ENCODE measurements at regions not wholly inside any gene's neighbourhood (a gene's known extent, or its start where the extent isn't known, plus 50 kb on each side); places are given as distances from the start of the nearest gene placed in this dataset.

DNA sequence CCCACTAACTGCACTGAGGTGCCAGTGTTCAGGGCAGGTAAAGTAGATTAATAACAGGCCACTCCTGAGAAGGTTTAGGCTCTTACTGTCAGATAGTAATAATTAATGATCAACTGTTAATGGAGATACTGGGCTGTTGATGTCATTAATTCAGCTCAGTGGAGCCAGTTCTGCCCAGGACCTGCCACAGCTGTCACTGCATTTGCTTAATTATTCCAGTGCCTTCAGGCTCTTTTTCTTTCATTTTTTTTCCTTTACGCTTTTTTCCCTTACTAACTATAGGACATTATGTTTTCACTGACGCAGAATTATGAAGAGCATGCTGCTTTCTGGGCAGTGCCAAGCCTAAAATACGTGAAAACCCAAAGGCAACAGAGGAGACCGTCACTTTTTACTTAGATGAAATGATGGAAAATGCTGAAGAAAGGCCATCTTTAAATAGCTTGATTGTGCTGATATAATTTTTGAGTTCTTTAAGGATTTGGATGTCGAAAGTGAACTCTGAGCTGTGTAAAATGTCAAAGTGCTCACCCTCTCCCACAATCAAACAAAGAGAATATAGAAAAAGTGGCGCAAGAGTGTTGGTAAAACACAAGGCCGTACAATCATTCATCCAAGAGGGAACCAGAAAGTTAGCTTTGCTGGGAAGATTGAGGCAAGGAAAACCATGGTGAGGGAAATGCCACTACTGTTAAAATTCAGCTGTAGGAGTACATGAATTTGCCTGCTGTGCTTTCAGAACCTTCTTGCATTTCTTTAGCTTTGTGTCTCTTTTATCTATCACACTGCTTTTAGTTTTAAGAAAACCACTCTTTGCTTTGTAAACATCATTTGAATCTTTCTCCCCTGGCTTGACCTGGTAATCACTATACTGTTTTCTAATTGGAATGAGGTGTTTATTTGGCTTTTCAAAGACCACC is 192.0 kb upstream of the ZEB2 start:
- no peak for TF ChIP-seq EZH2 (IDR thresholded peaks at IDR 0.05; ENCODE audit: low read length, missing control alignments)
- TF ChIP-seq CTCF (conservative IDR thresholded peaks at IDR 0.05 in 1 of 2, IDR thresholded peaks at IDR 0.05 in 1 of 2; ENCODE audit: low read depth in 1 of 2, low read length in 2 of 2) = no peak
- Histone ChIP-seq H3K27me3 (ENCODE audit: control insufficient read depth, insufficient read depth, low read length) (no peaks in the 10 kb centered on the region), H3K79me2 (ENCODE audit: control insufficient read depth, insufficient read depth, low read length) (no peaks in the 10 kb centered on the region), H4K20me1 (ENCODE audit: control insufficient read depth, extremely low read depth, insufficient read depth, low read length) (no peaks in the 10 kb centered on the region), H3K9me3 (ENCODE audit: control insufficient read depth, insufficient read depth, low read depth, low read length) (no peaks in the 10 kb centered on the region), H3K4me2 (ENCODE audit: extremely low read depth, insufficient read depth, low read length) (no peak overlapping the region), H3K4me1 (ENCODE audit: control insufficient read depth, extremely low read depth, insufficient read depth, low read length) (no peaks in the 10 kb centered on the region), H3K27ac (ENCODE audit: insufficient read depth, low read length) (no peak overlapping the region), H3K9ac (ENCODE audit: insufficient read depth, low read length) (no peak overlapping the region), H3K36me3 (ENCODE audit: control insufficient read depth, insufficient read depth, low read length) (no peaks in the 10 kb centered on the region), H3K4me3 (replicated peaks in 1 of 4; ENCODE audit: control extremely low read depth in 1 of 4, insufficient read depth in 1 of 4, low read depth in 3 of 4, low read length in 4 of 4) (no peak overlapping the region), H2AFZ (ENCODE audit: low read length) (no peak overlapping the region)
- DNase-seq (ENCODE audit: low read depth in 2 of 2) = no peak

DNA sequence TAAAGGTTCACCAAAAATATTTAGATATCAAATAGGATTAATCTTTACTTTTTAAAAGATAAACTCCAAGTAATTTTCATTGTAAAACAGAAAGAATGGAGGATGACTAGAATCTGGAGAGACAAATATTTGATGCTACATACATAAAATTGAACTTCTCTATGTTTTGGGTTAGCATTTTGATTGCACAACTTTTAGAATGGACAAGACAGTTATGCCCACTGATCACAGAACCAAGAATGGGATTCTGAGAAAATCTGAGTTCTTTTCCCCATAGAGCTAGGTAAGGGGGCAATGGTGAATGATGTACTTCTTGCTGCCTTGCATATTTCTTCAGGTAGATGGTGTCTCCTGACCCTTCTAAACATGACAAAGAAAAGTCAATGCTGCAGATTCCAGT is 191.2 kb upstream of the ZEB2 start:
- Histone ChIP-seq H3K79me2 (ENCODE audit: control insufficient read depth, insufficient read depth, low read length) (no peaks in the 10 kb centered on the region), H3K36me3 (ENCODE audit: control insufficient read depth, insufficient read depth, low read length) (no peaks in the 10 kb centered on the region), H4K20me1 (ENCODE audit: control insufficient read depth, extremely low read depth, insufficient read depth, low read length) (no peaks in the 10 kb centered on the region), H3K4me2 (ENCODE audit: extremely low read depth, insufficient read depth, low read length) (no peak overlapping the region), H3K4me3 (replicated peaks in 1 of 4; ENCODE audit: control extremely low read depth in 1 of 4, insufficient read depth in 1 of 4, low read depth in 3 of 4, low read length in 4 of 4) (no peak overlapping the region), H3K27me3 (ENCODE audit: control insufficient read depth, insufficient read depth, low read length) (no peaks in the 10 kb centered on the region), H2AFZ (ENCODE audit: low read length) (no peak overlapping the region), H3K4me1 (ENCODE audit: control insufficient read depth, extremely low read depth, insufficient read depth, low read length) (no peaks in the 10 kb centered on the region), H3K9ac (ENCODE audit: insufficient read depth, low read length) (no peak overlapping the region), H3K27ac (ENCODE audit: insufficient read depth, low read length) (no peak overlapping the region), H3K9me3 (ENCODE audit: control insufficient read depth, insufficient read depth, low read depth, low read length) (no peaks in the 10 kb centered on the region)
- DNase-seq (ENCODE audit: low read depth in 2 of 2) = no peak
- TF ChIP-seq EZH2 (IDR thresholded peaks at IDR 0.05; ENCODE audit: low read length, missing control alignments) (no peak), CTCF (conservative IDR thresholded peaks at IDR 0.05 in 1 of 2, IDR thresholded peaks at IDR 0.05 in 1 of 2; ENCODE audit: low read depth in 1 of 2, low read length in 2 of 2) (no peak)

GRCh38 chr2:144708626-144709025 is 188.7 kb upstream of the ZEB2 start:
- no peak overlapping the region for H2AFZ ChIP-seq (ENCODE audit: low read length)
- no peaks in the 10 kb centered on the region for H4K20me1 ChIP-seq (ENCODE audit: control insufficient read depth, extremely low read depth, insufficient read depth, low read length)
- no peak for DNase-seq (ENCODE audit: low read depth in 2 of 2)
- H3K4me3 ChIP-seq (replicated peaks in 1 of 4; ENCODE audit: control extremely low read depth in 1 of 4, insufficient read depth in 1 of 4, low read depth in 3 of 4, low read length in 4 of 4) = no peak overlapping the region
- no peak for TF ChIP-seq CTCF (conservative IDR thresholded peaks at IDR 0.05 in 1 of 2, IDR thresholded peaks at IDR 0.05 in 1 of 2; ENCODE audit: low read depth in 1 of 2, low read length in 2 of 2)
- no peak for TF ChIP-seq EZH2 (IDR thresholded peaks at IDR 0.05; ENCODE audit: low read length, missing control alignments)
- no peaks in the 10 kb centered on the region for H3K36me3 ChIP-seq (ENCODE audit: control insufficient read depth, insufficient read depth, low read length)
- no peak overlapping the region for H3K4me2 ChIP-seq (ENCODE audit: extremely low read depth, insufficient read depth, low read length)
- no peak overlapping the region for H3K27ac ChIP-seq (ENCODE audit: insufficient read depth, low read length)
- no peaks in the 10 kb centered on the region for H3K79me2 ChIP-seq (ENCODE audit: control insufficient read depth, insufficient read depth, low read length)
- no peaks in the 10 kb centered on the region for H3K27me3 ChIP-seq (ENCODE audit: control insufficient read depth, insufficient read depth, low read length)
- H3K9ac ChIP-seq (ENCODE audit: insufficient read depth, low read length) = no peak overlapping the region
- H3K9me3 ChIP-seq (ENCODE audit: control insufficient read depth, insufficient read depth, low read depth, low read length) = no peaks in the 10 kb centered on the region
- H3K4me1 ChIP-seq (ENCODE audit: control insufficient read depth, extremely low read depth, insufficient read depth, low read length) = no peaks in the 10 kb centered on the region

Data from fibroblast of lung (primary cell).